GM10248 (cell line): ENCODE measurements at regions not wholly inside any gene's neighbourhood (a gene's known extent, or its start where the extent isn't known, plus 50 kb on each side); places are given as distances from the start of the nearest gene placed in this dataset.

Experiments used
- CTCF ChIA-PET: fragments of 300-600 bp; sonication (Branson Sonifier 250); formaldehyde crosslinking; extraction: SDS; loops from one replicate; lab custom pipeline; 2021; ENCODE audit warnings: antibody characterized with exemption; lab: Yijun Ruan, JAX
- POLR2A ChIA-PET: fragments of 350-650 bp; sonication (Branson Sonifier 250); formaldehyde crosslinking; extraction: SDS; loops from one replicate; lab custom pipeline; 2020; ENCODE audit warnings: antibody characterized with exemption; lab: Yijun Ruan, JAX
- DNase-seq: peaks from one replicate; pipeline ENCODE4 v3.0.0; 2012; ENCODE audit errors: extremely low spot score
- TF ChIP-seq, protein P1 (sequence below): IDR thresholded peaks from 2 replicates; pipeline ENCODE4 v1.5.1; 2012; ENCODE audit warnings: mild to moderate bottlenecking, low read depth; ENCODE audit errors: extremely low read depth, missing control alignments, control extremely low read depth

DNA sequence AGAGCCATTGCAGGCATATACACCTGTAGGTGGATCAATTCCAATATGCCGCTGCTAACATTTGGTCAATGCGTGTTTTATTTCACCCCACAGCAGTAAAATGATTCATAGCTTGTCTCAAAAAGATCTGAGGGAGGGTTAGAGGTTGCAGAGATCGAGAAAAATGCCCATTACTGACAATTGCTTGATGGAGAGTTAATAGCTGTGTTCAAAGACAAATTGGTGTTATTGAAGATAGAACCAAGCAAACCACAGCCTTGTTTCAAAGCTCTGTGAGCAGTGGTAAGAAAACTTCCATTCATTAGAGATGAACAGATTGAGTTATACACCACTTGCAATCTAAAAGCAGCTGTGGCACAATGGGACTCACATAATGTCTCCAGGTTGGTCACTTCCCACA lies 95.4 kb downstream of the KCNE4 start:
- DNase-seq: no peak
- TF ChIP-seq, protein P1, sequence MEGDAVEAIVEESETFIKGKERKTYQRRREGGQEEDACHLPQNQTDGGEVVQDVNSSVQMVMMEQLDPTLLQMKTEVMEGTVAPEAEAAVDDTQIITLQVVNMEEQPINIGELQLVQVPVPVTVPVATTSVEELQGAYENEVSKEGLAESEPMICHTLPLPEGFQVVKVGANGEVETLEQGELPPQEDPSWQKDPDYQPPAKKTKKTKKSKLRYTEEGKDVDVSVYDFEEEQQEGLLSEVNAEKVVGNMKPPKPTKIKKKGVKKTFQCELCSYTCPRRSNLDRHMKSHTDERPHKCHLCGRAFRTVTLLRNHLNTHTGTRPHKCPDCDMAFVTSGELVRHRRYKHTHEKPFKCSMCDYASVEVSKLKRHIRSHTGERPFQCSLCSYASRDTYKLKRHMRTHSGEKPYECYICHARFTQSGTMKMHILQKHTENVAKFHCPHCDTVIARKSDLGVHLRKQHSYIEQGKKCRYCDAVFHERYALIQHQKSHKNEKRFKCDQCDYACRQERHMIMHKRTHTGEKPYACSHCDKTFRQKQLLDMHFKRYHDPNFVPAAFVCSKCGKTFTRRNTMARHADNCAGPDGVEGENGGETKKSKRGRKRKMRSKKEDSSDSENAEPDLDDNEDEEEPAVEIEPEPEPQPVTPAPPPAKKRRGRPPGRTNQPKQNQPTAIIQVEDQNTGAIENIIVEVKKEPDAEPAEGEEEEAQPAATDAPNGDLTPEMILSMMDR: no peak
- CTCF ChIA-PET: interaction anchor here (1.1 to 1.6 kb wide), 2 partner anchors 9 to 11 kb away, joined by 3 read pairs; no protein-coding TSS in a partner anchor
- POLR2A ChIA-PET: no interaction called here

DNA sequence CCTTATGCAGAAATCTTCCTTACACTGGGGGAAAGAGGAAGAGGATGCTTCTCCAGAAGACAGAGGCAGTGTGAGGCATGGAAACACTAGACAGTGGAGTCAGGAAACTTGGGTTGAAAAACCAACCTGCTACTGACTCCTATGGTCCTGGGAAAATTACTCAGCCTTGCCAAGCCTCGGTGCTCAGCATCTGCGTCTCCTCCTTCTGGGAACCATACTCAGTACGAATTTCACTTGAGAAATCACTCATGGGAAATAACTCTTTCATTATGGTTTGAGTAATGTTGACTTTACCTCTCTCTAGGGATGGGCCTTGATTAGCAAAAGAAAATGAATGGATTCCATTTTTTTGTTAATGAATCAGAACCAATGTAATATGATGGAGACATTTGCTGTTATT lies 96.5 kb downstream of the KCNE4 start:
- DNase-seq: no peak
- ChIA-PET POLR2A (no interaction called here), CTCF (no interaction called here)
- TF ChIP-seq, protein P1: no peak

DNA sequence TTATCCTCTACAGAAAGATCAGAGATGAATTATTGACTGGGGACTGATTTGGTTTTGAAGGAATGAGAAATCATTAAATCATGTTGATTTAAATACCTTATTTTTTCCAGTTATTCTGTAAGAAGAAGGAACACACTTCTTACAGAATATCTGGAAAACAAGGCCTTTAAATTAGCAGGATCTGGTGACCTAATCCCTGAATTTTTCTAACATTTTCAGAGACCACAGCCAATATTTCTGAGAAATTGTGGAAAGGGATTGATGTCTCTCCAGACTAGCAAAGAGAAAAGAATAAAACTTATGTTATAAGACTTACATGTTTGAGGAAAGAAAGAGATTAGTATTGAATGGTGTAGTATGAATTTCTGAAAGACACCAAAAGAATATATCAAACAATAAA lies 104.0 kb downstream of the KCNE4 start:
- no peak for DNase-seq
- TF ChIP-seq, protein P1: no peak
- ChIA-PET POLR2A (no interaction called here), CTCF (interaction anchor here (0.7 to 0.9 kb wide), 2 partner anchors 9 to 25 kb away, joined by 3 read pairs; no protein-coding TSS in a partner anchor)

DNA sequence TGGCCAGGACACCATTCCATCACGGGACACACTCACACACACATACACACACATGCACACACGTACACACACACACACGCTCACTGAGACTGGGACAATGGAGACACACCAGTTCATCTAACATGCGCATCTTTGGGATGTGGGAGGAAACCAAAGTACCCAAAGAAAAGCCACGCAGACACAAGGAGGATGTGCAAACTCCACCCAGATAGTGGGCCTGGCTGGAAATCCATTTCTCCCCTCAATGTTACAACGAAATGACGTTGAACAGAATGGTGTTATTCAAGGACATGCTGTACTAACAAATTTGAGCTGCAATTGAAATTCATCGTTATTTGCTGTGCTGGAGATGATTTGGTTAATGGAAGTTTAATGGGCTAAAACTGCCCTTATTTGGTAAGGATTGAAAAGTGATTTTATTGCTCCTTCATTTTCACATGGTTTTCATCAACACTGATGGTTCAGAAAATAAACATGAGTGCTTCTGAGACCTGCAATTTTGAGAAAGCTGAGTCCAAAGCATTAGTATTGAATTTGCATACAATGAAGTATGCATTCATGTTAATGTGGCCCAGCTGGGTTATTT lies 110.0 kb downstream of the KCNE4 start:
- TF ChIP-seq, protein P1: no peak
- ChIA-PET CTCF (interaction anchor here (2.5 kb wide), 1 partner anchor 9 kb away, joined by 10 read pairs; no protein-coding TSS in a partner anchor), POLR2A (no interaction called here)
- DNase-seq: no peak

DNA sequence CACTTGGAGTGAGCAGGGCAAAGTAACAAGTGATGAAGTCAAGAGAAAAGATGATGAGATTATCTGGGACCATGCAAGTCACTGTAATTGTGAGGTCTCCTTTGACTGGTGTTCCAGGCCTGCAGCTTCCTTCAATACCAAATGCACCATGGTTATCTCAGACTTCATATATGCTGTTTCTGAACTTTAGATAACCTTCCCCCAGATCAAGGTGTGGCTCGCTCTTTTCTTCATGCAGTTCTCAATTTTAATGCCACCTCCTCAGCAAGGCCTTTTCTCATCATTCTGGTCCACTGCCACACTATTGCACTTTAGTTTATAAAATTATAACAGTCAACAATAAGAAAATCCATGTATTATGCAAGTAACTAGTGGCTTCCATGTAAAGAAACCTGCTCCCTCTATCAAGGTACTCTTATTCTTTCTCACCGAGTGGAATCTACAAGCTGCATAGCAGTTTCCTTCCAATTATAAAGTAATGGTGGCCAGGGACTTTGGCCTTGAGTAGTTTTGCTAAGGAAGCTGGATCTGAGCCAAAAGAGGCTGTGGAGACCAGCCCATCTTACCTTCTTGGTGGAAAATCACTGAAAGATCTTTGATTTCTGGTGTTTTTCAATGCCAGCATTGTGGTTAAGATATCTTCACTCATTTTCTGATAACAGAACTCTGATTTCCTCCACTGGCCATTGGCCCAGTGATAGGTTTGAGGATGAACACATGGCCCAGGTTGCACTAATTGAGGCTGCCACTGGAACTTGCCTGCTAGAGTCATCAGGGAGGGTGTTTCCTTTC lies 113.6 kb downstream of the KCNE4 start:
- ChIA-PET CTCF (no interaction called here), POLR2A (no interaction called here)
- TF ChIP-seq, protein P1: no peak
- DNase-seq: no peak

DNA sequence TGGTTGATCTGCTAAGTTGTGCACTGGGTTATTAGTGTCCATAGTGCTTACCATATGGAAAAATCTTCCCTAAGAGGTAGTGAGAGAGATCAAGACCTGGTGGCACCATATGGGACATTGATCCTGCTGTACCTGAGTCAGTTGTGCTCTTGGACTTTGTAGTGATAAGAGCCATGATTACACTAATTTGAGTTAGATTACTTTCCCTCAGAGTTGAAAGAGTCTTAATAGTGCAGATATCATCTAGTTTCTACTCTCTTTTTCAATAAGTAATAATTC lies 114.2 kb downstream of the KCNE4 start:
- TF ChIP-seq, protein P1: no peak
- no peak for DNase-seq
- ChIA-PET CTCF (no interaction called here), POLR2A (no interaction called here)
